DOHH2 (cell line): ENCODE measurements at regions not wholly inside any gene's neighbourhood (a gene's known extent, or its start where the extent isn't known, plus 50 kb on each side); places are given as distances from the start of the nearest gene placed in this dataset.

ENCODE experiments used
- CTCF ChIP-seq: fragments of 200-600 bp; sonication (generic); IDR thresholded peaks from one replicate; pipeline ENCODE4 v1.5.1; 2014; ENCODE audit warnings: antibody characterized with exemption, mild to moderate bottlenecking, low read depth, low read length; ENCODE audit not compliant: poor library complexity, severe bottlenecking
- EZH2phosphoT487 ChIP-seq: fragments of 200-600 bp; sonication (generic); IDR thresholded peaks from 2 replicates; pipeline ENCODE4 v1.6.1; 2017; ENCODE audit warnings: borderline replicate concordance, mild to moderate bottlenecking, antibody characterized with exemption, low read length, moderate library complexity, mixed read lengths

GRCh38 chr6:112796712-112797111 lies 449.6 kb downstream of the RFPL4B start:
- TF ChIP-seq CTCF (no peak), EZH2phosphoT487 (no peak)
